Stimulated activated CD4-positive, alpha-beta T cell treated with anti-CD3 and anti-CD28 coated beads, Interleukin-12 subunit alpha, Interleukin-12 subunit beta, amount 100 ng/mL, for 48 hours (primary cell): ENCODE measurements at regions not wholly inside any gene's neighbourhood (a gene's known extent, or its start where the extent isn't known, plus 50 kb on each side); places are given as distances from the start of the nearest gene placed in this dataset.

Experiments
- DNase-seq, 3 donors: peaks; one replicate each; pipeline ENCODE4 v3.0.0-alpha.2; 2020; ENCODE audit warnings: low read depth in 2 of 3, low spot score in 1 of 3

DNA sequence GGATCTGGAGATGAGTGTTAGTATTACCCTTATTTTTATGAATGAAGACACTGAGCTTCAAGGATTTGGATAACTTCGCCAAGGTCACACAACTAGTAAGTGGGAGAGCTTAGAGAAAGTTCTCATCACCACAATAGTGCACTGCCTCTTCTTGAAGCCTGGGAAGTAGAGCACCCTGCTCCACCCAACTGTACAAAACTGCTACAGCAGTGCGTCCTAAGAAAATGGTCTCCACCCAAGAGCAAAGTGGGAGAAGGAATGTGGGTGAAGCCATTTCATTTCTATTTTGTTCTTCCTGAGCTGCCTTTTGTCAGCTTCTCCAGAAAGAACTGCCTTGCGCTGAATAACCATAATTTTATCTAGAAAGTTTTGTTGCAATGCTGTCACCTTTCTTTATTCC is 403.9 kb upstream of the FAT3 start:
- no peak for DNase-seq

DNA sequence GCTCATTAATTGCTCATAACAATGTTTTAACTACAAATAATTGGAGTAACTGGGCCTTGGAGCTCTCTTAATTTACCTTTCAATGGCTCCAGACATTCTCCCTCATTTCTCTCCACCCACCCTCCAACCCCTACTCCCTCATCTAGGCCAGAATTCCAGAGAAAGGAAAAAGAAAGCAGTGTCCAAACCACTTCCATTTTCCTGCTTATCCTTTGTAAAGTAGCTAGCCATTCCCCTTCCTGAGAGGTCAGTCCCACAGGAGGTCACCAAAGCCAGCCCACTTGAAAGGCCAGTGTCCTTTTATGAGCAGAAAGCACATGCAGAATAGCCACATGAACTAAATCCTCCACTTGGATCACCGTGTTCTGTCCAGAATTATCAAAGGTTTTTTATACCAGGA is 404.8 kb upstream of the FAT3 start:
- no peak for DNase-seq

DNA sequence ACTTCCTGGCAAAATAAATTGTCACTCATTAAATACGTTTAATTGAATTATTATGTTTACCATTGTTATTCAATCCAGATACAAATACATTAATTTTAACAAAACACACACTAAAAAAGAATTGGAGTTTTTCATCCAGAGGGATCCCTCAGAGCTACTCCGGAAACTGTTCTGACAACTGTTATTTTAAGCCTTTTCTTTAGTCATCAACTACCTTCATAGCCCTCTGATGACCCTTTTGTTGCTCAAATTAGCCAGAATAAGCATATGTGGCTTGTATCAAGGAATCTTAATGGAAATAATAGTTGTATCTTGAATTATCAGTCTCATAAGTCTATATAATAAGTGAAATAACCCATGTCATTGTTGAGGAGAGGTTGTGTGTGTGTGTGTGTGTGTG is 405.4 kb upstream of the FAT3 start:
- DNase-seq: no peak

DNA sequence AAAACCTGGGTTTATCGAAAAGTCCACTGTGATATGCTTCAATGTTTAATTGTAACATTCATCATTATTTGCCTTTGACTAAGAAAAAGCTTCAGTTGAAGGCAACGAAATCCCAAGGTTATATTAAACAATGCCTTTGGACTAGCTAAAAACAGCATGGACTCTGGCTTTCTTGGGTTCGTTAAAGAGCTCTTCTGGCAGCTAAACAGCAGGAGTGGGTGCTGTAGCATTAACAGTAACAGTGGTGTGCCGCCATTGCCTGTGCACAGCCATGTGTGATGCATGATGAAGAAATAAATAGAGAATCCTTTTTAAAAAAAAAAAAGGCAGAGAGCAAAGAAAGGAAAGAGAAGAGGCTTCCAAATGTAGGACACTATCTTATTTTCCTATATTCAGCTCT is 406.6 kb upstream of the FAT3 start:
- no peak for DNase-seq

DNA sequence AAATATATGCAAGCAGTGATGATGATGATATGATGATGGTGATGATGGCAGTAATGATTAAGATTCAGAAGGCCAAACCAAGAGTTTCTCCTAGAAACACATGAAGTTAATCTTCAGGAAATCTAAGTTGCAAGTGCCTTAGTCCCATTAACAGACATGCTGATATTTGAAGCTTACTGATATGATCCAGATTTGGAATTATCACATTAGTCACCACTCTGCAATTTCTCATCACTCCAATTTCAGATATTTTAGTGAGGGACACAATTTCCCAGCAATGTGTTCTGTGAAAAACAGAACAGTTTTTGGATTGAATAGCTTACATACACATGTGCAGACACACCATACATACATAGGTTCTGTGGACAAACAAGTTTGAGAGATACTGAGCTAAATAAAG is 411.4 kb upstream of the FAT3 start:
- DNase-seq: no peak

DNA sequence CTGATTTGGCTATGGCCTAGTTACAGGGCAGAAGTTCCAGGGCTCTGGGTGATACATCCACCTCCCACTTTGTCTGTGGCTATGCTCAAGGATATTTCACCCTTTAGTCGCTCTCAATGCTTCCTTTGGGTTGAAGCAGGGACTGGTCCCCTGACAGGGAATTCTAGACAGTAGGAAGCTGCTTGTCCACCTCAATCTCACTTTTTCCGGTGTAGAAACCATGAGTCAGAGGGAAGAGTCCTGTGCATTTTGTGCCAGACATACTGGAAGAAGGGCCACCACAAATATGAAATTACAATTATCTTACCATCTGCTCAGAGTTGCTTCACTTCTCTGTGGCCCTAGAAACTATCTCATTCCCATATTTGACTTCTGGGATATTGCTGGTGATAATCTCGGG is 413.7 kb upstream of the FAT3 start:
- DNase-seq: no peak

DNA sequence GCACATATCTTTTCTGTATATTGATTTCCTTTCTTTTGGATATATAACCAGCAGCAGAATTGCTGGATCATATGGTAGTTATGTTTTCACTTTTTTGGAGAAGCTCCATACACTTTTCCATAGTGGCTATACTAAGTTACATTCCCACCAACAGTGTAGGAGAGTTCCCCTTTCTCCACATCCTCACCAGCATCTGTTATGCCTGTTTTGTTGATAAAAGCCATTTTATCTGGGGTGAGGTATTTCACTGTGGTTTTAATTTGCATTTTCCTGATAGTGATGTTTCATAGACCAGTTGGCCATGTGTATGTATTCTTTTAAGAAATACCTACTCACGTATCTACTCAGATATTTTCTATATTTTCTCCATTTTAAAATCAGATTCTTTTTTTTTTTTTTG is 419.3 kb upstream of the FAT3 start:
- DNase-seq: no peak

DNA sequence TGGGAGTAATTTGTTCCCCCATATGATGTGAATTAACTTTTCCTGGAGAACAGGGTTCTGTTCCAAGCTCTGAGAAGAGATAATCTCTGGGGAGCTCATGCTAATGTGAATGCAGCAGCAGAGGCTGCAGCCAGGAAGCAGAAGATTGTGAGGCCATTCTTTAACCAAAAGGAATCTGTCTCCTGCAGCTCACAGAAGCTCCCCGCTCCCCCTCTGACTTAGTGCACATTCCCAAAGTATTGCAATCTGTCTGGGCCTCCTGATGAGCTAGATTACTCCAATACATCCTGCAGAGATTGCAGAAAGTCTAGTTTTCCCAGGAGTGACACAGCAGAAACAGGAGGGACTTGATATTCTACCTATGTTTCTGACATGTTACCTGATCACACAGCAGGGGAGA is 420.6 kb upstream of the FAT3 start:
- DNase-seq: no peak

DNA sequence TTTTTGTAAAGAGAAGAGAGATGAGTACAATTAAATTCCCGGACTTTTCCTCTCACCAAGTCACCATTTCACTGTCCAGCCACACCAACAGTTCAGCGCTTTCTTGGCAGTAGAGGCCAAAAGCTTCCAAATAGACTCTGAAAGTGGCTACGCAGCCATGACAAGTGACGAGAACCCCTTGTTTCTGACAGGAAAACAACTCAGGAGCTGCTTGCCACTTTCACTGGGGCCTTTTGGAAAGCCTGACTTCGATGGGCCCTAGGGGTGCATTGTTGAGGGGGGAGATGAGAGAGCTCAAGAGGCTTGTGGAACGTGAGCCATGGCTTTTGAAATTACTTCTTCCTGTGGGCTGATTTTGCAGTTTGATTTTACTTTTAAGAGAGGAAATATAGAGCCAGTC is 422.1 kb upstream of the FAT3 start:
- DNase-seq: no peak

DNA sequence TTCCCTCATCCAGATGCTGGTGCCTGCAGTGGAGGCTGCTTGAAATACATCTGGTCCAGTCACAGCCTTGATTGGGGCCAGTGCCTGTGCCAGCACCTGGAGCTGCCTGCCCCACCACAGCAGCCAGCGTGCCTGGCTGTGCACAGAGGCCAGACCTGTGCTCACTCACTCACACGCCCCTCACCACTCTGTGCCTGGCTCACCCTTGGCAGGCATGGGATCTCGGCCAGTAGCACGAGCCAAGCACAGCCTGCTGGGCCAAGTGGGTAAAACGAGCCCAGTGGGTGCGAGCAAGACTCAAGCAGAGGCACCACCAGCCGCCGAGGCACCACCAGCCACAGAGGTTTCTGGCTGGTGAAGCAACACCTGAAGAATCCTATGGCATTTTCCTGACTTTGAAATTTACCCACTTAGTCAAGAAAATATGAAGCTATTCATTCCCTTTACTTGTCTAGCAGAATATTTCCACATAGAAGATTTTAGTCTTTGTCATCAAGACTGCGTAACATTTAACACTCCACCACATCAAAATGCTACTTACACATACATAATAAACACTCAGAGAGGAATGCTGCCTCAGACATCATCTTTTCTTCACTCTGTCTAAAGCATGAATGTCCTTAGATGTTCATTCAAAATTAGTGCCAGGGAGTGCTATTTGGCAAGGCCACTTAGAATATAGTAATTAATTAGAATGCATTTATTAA is 424.3 kb upstream of the FAT3 start:
- DNase-seq: no peak

DNA sequence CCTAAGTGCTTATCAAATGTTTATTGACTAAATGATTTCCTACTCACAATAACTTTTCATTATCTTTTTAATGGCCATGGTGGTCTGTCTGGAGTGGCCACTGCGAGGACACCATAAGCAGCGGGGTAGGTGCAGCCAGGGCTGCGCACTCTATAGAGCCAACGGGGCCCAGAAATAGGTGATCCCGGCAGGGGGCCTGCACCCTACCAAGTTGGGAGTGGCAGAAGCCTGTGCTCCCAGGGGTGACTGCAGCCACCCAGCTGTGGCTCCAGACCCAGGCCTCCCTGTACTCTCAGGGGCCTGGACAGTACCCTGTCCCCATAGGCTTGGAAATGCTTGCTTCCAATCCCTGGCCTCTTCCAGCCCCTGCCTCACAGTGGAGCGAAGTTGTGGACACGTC is 426.4 kb upstream of the FAT3 start:
- no peak for DNase-seq

DNA sequence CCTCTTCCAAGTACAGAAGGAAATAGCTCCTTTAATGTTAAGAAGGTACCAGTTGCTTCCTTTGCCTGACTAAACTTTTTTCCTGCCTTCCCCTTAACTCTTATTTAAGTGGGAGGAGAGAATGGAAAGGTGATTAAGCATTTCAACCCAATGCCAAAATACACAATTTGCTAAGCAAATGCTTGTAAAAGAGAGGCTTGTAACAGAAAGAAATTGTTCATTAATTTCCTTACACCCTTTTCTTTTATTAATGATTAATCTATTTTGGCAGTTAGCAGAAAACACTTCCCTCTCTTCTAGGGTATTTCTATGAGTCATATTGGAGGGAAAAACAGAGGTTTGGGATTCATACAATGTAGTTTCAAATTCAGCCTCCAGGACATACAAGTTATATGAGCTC is 427.6 kb upstream of the FAT3 start:
- DNase-seq: no peak

DNA sequence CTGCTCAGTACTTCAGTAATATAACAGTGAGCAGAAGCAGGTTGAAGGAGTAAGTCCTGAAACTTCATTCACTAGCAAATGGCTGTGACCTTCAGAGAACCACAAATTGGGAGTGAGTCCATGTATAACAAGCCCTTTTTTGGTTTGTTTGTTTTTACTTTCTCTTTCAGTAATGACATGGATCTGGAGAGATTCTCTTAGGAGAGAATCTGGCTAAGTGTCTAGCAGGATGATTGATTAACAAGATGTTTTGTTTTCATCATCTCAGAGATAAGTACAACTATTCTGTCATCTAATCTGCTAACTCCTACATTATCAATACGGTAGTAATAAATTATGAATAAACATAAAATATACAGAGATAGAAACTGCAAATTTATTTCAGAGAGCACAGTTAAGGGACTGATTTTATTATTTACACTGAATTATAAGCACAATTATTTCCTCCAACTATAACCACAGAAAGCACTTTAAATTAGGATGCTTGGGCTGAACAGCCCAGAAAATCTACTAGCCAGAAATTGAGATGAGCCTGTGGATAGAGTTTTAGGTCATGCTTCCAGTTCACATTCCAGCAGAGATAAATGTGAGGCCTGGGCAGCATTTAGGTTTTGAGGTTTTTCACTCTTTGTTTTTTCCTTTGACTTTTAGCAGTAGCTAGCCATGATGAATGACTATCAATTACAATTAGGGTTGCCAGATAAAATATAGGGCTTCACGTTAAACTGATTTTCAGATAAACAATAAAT is 429.3 kb upstream of the FAT3 start:
- DNase-seq: no peak

DNA sequence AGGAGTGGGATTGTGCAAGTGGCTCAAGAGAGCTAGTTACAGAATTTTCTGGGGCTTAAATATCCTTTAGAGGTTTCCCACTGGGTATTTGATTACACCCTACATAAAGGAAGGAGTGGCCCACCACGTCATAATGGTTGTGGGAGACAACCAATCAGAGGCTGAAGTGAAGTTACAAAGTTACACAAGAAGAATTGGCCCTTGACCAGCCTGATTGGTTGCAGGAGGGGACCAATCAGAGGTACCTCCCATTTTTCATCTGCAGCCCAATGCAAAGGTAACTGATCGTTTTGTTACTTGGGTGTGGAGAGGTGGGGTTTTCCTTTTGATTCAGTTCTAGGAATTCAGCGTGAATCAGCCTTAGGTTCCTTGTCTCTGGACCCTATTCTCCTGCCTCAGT is 430.5 kb upstream of the FAT3 start:
- no peak for DNase-seq

DNA sequence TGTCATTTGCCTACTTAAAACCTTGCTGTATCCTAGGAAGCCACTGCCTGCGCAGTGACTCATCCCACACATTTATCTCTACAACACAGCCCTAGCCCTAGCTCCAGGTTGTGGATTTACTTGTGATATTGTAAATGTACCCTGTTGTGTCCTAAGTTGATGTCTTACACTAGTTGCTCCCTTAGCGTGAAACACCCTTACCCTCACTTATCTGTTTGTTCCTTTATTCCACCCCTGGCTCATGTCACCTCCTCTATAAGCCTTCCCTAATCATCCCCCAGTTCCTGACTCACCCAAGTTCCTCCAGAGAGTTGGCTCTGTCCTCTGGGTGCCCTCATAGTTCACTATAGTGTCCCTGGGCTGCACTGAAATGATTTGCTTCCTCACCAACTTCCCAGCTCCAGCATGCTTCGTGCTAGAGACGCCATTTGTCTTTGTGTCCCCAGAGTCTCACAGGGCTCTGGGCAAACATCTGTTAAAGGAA is 431.8 kb upstream of the FAT3 start:
- no peak for DNase-seq

DNA sequence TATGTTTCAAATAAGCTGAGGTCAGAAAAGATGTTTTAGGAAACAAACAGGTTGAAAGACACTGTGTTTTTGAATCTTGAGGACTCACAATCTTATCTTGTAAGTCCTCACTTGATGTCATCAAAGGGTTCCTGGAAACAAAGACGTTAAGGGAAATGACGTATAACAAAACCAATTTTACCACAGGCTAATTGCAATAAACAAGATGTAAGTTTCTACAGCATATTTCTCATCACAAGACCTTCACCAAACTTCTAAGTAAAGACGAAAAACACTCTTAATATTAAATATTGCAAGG is 433.5 kb upstream of the FAT3 start:
- no peak for DNase-seq

DNA sequence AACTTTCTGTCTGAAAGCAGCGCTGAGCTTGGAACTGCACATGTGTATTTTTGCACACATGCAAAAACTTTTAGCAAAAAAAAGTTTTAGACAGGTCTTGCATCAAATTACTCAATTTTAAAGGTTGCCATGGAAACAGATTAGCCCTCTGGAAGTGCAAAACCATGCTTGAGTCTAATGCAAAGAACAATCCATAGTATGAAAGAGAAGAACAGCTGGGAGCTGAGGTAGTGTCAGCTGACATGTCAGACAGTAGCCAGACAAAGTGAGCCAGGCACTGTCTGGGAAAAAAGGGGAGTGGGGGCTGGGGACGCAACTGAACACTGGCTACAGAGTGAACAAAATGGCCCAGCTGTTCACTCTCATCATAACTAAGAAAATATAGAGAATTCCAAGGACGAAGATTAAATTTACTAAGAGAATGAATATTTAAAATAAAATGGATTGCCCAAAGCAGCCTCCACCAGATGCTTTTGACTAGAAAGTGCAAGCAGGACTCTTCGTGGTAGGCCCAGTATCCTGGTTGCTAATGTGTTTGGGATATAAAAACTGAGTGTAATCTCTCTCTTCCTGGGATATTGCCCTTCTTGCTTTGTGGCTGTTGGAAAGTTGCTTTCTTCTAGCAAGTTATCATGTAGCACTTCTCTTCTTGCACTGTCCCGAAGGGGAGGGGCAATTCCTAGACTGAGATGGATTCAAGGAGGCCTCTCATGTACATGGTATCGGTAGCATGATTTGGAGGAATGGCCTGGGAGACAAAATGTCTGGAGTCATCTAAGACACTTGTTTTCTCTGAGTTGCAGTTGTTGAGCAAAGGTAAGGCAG is 434.1 kb upstream of the FAT3 start:
- DNase-seq: no peak

DNA sequence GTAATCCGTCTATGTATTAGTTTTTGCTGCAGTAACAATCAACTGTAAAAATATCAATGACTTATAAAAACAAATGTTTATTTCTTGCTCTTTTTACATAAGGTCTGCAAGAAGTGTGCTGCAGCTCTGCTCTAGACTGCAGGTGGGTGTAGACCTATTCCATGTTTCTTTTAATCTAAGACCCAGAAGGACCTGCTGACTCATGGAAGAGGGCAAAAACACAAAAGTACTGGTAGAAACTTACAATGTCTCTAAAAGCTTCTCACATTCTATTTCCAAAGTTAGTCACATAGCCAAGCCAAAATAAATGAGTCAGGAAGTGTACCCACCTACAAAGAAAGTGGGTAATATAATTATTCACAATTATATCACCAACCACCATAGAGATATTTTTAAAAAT is 435.9 kb upstream of the FAT3 start:
- DNase-seq: no peak

DNA sequence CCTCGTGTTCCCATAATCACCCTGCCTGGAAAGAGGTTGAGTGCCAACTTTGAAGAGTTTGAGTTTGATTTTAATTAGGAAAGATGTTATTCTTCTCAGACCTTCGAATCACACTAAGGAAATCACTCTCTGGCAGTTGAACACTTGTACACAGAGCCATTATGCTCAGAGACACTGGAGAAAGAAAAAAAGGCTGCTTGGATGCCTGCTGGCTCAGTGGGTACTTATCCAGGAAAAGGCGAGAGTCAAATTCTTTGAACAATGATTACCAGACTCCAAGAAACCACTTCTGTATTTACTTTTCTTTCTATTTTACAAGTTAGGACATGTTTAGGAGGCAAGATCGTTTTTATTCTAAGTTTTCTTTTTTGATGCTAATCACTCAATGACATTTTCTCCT is 438.5 kb upstream of the FAT3 start:
- DNase-seq: no peak

DNA sequence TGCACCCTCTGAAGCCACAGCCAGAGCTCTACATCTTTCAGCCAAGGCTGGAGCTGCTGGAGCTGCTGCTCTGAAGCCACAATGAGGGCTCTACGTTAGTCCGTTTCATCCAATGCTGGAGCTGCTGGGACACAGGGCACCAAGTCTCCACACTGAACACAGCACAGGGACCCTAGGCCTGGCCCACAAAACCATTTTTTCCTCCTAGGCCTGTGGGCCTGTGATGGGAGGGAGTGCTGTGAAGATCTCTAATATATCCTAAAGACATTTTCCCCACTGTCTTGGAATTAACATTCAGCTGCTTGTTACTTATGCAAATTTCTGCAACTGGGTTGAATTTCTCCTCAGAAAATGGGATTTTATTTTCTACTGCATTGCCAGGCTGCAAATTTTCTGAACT is 441.4 kb upstream of the FAT3 start:
- DNase-seq: no peak

DNA sequence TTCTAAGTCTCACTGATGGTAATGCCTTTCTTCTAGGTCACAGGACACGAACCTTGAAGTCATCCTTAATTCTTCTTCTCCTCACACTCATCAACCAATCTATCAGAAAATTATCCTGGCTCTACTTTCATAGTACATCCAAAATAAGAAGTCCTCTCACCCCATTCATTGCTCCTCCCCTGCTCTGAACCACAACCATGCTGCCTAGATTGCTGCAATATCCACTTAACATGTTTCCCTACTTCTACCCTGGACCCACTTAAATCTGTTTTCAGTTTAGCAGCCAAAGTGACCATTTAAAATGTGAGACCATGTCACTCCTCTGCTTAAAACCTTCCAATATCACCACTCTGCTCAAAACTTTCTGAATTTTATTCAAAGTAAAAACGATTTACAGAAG is 445.9 kb upstream of the FAT3 start:
- DNase-seq: no peak

DNA sequence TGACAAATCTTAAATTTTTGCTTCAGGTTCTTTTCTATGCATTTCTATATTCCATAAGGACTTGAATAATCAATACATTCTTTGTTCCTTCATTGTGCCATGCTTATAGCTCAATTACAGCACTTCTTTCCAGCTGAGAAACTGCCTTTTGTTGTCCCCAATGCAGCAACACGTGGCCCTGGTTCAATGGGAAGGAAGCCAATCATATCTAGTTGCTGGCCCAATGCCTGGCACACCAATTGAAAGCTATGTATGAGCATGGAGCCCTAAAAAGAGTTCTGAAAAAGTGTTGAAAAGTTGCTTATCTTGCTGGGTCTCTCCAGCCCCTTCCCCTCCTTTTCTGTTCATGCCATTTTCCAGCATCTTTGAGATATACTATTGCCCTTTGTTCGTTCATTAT is 448.0 kb upstream of the FAT3 start:
- no peak for DNase-seq
